Transverse colon (tissue), 3 donors: ENCODE measurements at regions not wholly inside any gene's neighbourhood (a gene's known extent, or its start where the extent isn't known, plus 50 kb on each side); places are given as distances from the start of the nearest gene placed in this dataset.

Experiments used
- CTCF ChIP-seq, 5 experiments: fragments of 200-600 bp in 3 of 5; fragments of 450-650 bp in 2 of 5; sonication (generic) in 3 of 5; IDR thresholded peaks; 1 replicate in 2 of 5; 2 replicates in 3 of 5; pipeline ENCODE4 v1.5.1; 2016 to 2017; ENCODE audit warnings: antibody characterized with exemption in 5 of 5, inconsistent platforms in 3 of 5, mild to moderate bottlenecking in 2 of 5, moderate library complexity in 1 of 5
- POLR2A ChIP-seq: fragments of 450-650 bp; IDR thresholded peaks from one replicate; pipeline ENCODE4 v1.6.1; 2016; ENCODE audit warnings: antibody characterized with exemption, mild to moderate bottlenecking, moderate library complexity

GRCh38 chr6:12590901-12591300 lies 125.7 kb upstream of the PHACTR1 start:
- TF ChIP-seq CTCF (IDR thresholded peaks at IDR 0.05) (no peak), POLR2A (no peak)
